Chondrocyte (in vitro differentiated cells): ENCODE measurements at regions not wholly inside any gene's neighbourhood (a gene's known extent, or its start where the extent isn't known, plus 50 kb on each side); places are given as distances from the start of the nearest gene placed in this dataset.

Experiments used
- DNase-seq: peaks from one replicate; pipeline ENCODE4 v3.0.0; 2021; ENCODE audit warnings: mixed read lengths, low spot score
- H3K27ac Mint-ChIP-seq: one replicate; pipeline ENCODE4 v1.8.0; 2021; ENCODE audit warnings: mild to moderate bottlenecking, moderate library complexity, mixed read lengths; ENCODE audit not compliant: unreplicated experiment
- H3K27me3 Mint-ChIP-seq: 2 replicates; pipeline ENCODE4 v1.8.0; 2021; ENCODE audit warnings: low read depth, mixed read lengths
- H3K36me3 Mint-ChIP-seq: 2 replicates; pipeline ENCODE4 v1.8.0; 2021; ENCODE audit warnings: low read depth, mixed read lengths
- H3K4me1 Mint-ChIP-seq: 2 replicates; pipeline ENCODE4 v1.8.0; 2021; ENCODE audit warnings: low read depth, mild to moderate bottlenecking, mixed read lengths
- H3K4me3 Mint-ChIP-seq: one replicate; pipeline ENCODE4 v1.8.0; 2021; ENCODE audit warnings: mild to moderate bottlenecking, moderate library complexity, mixed read lengths; ENCODE audit not compliant: unreplicated experiment
- H3K9me3 Mint-ChIP-seq: 2 replicates; pipeline ENCODE4 v1.8.0; 2021; ENCODE audit warnings: low read depth, mixed read lengths
- TF ChIP-seq, protein P1 (sequence below): fragments of 200-600 bp; sonication (generic); IDR thresholded peaks from 2 replicates; pipeline ENCODE4 v1.5.0; 2021; ENCODE audit warnings: antibody characterized with exemption, mild to moderate bottlenecking, moderate library complexity

GRCh38 chr1:98081944-98082343 lies 161.1 kb upstream of the DPYD start:
- Mint-ChIP-seq H3K27ac (no peak overlapping the region), H3K9me3 (peaks cover 21% of the 10 kb centered on the region), H3K4me1 (peaks cover 25% of the 10 kb centered on the region), H3K27me3 (no peaks in the 10 kb centered on the region), H3K36me3 (peaks cover 2% of the 10 kb centered on the region), H3K4me3 (no peak overlapping the region)
- TF ChIP-seq, protein P1, sequence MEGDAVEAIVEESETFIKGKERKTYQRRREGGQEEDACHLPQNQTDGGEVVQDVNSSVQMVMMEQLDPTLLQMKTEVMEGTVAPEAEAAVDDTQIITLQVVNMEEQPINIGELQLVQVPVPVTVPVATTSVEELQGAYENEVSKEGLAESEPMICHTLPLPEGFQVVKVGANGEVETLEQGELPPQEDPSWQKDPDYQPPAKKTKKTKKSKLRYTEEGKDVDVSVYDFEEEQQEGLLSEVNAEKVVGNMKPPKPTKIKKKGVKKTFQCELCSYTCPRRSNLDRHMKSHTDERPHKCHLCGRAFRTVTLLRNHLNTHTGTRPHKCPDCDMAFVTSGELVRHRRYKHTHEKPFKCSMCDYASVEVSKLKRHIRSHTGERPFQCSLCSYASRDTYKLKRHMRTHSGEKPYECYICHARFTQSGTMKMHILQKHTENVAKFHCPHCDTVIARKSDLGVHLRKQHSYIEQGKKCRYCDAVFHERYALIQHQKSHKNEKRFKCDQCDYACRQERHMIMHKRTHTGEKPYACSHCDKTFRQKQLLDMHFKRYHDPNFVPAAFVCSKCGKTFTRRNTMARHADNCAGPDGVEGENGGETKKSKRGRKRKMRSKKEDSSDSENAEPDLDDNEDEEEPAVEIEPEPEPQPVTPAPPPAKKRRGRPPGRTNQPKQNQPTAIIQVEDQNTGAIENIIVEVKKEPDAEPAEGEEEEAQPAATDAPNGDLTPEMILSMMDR, result no peak
- no peak for DNase-seq

GRCh38 chr1:98078596-98078995 lies 157.8 kb upstream of the DPYD start:
- TF ChIP-seq, protein P1, result no peak
- Mint-ChIP-seq H3K4me1 (no peaks in the 10 kb centered on the region), H3K27me3 (no peaks in the 10 kb centered on the region), H3K27ac (no peak overlapping the region), H3K9me3 (no peaks in the 10 kb centered on the region), H3K36me3 (no peaks in the 10 kb centered on the region), H3K4me3 (no peak overlapping the region)
- no peak for DNase-seq

DNA sequence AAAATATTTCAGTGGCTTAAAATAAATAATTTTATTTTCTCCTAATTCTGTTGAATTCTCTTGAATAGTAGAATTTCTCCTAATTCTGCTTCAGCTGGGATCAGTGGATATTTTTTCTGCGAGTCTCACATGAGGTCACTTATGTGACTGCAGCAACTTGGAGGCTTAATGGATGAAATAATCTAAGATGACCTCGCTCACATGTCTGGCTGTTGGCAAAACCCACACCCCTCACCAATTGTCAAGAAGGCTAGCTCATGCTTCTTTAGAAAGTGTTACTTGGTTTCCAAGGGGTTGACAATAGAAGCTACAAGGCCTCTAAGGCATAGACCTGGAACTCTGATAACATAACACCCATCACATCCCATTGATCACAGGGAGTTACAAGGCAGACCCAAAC lies 156.9 kb upstream of the DPYD start:
- no peaks in the 10 kb centered on the region for H3K36me3 Mint-ChIP-seq
- H3K4me1 Mint-ChIP-seq, result peaks cover 6% of the 10 kb centered on the region
- no peak overlapping the region for H3K27ac Mint-ChIP-seq
- TF ChIP-seq, protein P1, result no peak
- DNase-seq, result no peak
- no peaks in the 10 kb centered on the region for H3K27me3 Mint-ChIP-seq
- H3K4me3 Mint-ChIP-seq, result no peak overlapping the region
- no peaks in the 10 kb centered on the region for H3K9me3 Mint-ChIP-seq

DNA sequence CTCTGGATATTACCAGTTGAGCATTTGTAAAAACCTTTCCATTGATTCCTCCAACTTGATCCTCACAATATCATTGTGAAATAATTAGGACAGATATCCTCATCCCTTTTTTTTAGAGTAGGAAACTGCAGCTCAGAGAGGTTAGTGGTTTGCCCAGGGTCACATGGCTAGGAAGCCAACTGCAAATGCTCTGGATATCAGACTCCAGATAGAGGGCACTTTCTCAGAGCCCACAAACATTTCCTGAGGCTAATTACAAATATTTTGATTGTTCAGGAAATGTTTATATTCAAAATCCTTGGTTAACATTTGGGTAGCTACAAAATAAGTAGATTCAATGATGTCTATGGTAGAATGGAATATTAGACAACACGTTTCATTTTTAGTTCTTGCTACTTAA lies 154.8 kb upstream of the DPYD start:
- no peaks in the 10 kb centered on the region for H3K36me3 Mint-ChIP-seq
- TF ChIP-seq, protein P1, result no peak

GRCh38 chr1:98073823-98074222 lies 153.0 kb upstream of the DPYD start:
- peaks cover 14% of the 10 kb centered on the region for H3K4me1 Mint-ChIP-seq
- no peak for DNase-seq
- H3K27me3 Mint-ChIP-seq, result no peaks in the 10 kb centered on the region
- no peaks in the 10 kb centered on the region for H3K36me3 Mint-ChIP-seq
- no peaks in the 10 kb centered on the region for H3K9me3 Mint-ChIP-seq
- TF ChIP-seq, protein P1, result no peak
- no peak overlapping the region for H3K27ac Mint-ChIP-seq
- H3K4me3 Mint-ChIP-seq, result no peak overlapping the region

More for the DNA sequence above, 154.8 kb upstream of the DPYD start:
- DNase-seq, result no peak
- H3K4me1 Mint-ChIP-seq, result peaks cover 14% of the 10 kb centered on the region
- no peak overlapping the region for H3K4me3 Mint-ChIP-seq
- H3K9me3 Mint-ChIP-seq, result no peaks in the 10 kb centered on the region
- H3K27ac Mint-ChIP-seq, result no peak overlapping the region
- H3K27me3 Mint-ChIP-seq, result no peaks in the 10 kb centered on the region
